ENCODE measurements at regions not wholly inside any gene's neighbourhood (a gene's known extent, or its start where the extent isn't known, plus 50 kb on each side); places are given as distances from the start of the nearest gene placed in this dataset.
"Not testable (repeated sequence)": the region's sequence is repeated elsewhere in the genome, so short reads cannot be mapped to it uniquely, and the experiment has no call there.

DNA sequence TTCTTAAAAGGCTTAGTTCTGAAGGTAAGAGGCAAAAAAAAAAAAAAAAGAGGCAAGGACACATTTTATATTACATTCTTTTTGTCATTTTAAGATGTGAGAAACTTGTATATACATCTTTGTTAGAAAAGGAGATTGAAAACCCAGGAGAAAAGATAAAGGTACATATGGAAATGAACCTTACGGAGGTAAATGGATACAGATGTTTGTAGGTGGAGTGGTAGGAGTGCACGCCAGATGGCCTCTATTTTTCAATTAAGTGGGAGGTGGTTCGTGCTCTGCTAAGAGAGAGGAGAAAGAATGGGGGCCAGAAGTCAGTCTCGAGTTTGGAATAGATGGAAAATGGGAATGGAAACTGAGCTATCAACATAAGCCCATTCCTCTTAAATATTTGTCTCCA is 622.5 kb upstream of the GHITM start:
- no peak for DNase-seq (ENCODE audit: low read depth in 3 of 3)

DNA sequence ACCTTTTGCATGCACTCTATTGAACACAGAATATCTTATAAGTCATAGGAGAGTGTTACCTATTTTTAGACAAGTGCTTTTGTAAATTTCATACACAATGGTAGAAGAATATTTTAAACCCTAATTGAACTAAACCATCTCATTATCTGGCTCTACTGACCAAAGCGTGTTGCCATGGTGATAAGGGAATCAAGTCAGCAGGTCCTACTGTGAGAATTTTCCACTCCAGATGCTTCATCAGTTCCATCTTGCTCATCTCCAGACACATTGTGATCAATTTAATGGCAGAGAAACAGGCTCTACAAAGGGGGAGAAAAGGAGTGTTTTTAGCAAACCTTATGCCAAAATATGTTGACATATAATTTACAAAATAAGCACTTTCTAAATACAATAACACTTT is 621.9 kb upstream of the GHITM start:
- no peak for DNase-seq (ENCODE audit: low read depth in 3 of 3)

DNA sequence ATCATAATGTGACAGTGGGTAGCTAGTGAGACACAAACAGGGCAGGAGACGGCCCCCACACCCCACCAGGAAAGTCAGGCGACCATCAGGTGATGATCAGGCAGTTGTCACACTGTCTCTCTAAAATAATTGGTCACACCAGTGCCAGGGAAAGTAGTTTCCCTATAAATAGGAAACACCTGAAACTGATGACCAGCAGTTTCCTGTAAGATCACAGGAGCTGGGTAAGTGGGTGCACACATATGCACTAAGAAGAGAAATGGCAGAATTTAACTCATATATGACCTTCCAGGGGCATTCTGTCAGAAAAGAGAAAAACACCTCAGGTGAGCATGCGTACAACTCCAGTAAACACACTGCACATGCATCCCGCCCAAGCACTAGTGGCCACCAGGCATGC is 620.5 kb upstream of the GHITM start:
- no peak for DNase-seq (ENCODE audit: low read depth in 3 of 3)

DNA sequence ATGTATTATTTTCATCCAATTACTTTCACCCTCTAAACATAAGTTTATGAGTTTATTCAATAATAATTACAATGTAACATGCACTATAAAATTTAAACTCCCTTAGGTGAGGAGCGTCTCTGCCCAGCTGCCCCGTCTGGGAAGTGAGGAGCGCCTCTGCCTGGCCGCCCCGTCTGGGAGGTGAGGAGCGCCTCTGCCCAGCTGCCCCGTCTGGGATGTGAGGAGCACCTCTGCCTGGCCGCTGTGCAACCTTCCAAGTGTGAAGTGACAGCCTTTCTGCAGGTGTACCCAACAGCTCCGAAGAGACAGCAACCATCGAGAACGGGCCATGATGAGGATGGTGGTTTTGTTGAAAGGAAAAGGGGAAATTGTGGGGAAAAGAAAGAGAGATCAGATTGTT is 618.9 kb upstream of the GHITM start:
- not testable (repeated sequence) for DNase-seq (ENCODE audit: low read depth in 3 of 3)

DNA sequence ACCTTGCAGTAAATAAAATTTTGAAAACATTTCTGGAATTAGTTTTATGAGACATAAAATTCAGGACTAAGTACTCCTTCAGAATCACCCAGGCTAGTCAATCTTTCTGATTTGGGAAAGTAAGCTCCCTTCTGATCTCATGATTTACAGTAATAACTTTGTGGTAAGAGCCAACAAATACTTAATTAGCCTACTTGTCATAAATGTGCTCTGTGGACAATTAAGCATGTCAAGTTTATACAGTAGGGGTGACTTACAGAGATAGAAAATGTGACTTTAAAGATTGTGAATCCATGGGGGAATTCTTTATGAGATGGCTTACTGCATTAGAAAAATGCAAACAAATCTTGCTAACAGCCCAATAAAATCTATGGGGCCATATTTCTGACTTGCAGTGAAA is 616.9 kb upstream of the GHITM start:
- DNase-seq (ENCODE audit: low read depth in 3 of 3): no peak

DNA sequence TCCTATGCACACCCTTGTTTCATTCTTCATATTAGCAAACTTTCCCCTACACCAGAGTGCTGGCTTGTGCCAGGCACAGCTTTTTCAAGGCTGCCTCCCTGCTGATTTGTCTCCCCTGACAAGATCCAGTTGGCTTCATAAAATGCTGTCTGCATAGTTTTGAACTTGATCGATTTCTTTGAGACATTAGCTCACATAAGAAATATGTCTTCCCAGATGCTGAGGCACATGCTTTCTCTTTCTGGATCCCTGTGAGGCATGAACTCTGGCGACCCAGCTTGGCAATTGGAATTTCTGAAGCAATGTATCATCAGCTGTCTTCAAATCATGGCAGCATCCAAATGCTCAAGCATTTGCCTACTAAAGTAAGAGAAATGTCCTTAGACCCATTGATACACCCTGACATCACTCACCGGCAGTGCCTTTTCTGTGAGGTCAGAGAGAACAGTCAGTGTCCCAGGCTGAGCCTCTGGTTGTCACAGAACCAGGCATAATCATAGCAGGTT is 616.4 kb upstream of the GHITM start:
- no peak for DNase-seq (ENCODE audit: low read depth in 3 of 3)

DNA sequence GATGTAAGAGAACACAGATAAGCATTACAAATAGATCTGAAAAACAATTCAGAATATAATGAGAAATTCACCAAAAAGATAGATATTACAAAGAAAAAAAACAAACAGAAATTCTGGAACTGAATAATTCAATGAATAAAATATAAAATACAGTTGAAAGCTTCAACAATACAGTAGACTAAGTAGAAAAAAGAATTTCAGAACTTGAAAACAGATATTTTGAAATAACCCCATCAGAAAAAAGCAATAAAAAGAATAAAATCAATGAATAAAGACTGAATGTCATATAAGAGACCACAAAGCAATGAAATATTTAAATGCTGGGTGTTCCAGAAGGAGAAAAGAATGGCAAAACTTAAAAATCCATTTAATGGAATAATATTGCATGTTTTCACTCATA is 611.4 kb upstream of the GHITM start:
- no peak for DNase-seq (ENCODE audit: low read depth in 3 of 3)

DNA sequence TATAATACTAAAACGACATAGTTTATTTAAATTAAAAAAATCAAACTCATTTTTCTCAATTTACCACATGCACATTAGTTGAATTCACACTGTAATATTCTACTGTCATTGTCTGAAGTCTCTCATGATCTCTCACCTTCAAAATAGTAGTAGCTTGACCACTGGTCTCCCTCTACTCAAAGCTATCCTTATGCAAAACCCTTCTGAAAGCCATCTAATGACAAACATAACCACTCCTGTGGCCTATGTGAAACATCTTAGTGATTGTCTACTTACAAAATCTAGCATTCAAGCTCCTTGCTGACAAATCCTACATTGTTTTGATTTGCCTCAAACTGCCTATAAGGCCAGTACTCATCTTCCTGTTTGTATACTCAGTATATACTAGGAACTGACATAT is 606.0 kb upstream of the GHITM start:
- no peak for DNase-seq (ENCODE audit: low read depth in 3 of 3)

DNA sequence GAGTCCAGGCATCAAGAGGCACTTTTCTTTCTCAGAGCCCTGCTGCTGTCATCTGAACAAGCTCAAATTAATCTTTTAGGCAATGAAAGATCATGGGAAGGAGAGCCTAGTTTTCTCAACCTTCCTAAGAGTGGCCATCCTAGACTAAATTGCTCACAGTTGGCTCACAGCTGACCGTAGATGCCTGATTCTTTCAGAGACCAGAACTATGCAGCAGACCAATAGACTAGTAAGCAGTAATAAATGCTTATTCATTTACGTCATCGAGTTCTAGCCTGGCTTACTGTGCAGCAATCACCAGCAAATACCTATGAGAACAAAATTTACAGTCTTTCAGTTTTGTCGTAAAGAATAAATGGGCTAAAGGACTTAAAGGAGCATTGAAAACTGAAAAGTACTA is 602.9 kb upstream of the GHITM start:
- DNase-seq (ENCODE audit: low read depth in 3 of 3): no peak

DNA sequence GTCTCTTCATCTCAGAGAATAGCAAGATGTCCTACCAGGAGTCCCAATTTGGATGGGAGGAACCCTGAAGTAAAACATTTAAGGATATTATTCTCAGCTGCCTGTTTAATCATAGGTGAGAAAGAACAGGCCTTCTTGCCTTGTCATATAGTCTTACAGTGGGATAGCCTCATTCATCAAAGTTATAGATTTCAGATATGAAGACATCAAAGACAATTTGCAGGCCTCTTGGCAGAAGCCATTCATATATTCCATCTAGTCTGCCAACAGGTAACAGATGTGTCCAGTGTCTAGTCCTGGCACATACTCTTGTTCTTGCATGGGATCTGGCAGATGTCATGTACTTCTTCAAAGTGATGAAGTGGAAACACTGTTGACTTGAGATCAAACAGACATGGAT is 601.3 kb upstream of the GHITM start:
- no peak for DNase-seq (ENCODE audit: low read depth in 3 of 3)

DNA sequence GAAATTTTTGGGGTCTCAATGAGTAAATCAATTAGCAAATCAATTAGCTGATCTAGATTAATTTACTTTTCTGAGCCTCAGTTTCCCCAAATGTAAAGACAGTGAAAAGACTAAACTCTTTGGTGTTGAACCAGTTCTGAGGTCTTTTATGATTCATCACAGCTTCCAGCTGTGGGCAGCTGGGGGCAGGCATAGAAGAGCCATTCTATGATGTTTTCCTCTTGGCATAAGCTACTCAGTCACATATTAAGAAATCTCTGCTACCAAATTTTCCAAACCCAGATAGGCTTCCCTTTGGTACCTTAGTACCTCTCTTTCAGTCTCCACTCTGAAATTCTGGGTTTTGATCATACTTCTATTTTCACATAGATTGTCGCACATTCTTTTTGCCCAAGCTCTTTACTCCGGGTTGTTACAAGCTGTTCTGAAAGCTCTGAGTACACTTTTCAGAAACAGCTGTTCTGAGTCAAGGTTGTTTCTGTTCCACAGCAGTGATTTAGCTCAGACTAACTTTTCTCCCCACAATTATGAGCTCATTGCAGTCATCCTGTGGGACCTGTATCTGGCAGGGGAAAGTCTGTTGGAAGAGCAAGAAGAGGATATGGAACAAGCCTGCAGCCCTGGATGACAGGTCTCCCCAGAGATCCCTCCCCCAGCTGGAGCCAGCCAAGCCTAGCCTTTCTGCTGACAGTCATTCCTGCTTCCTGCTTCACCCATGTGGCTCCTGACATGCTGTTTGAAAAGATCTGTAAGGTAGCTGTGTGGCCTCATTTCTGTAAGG is 599.6 kb upstream of the GHITM start:
- no peak for DNase-seq (ENCODE audit: low read depth in 3 of 3)

DNA sequence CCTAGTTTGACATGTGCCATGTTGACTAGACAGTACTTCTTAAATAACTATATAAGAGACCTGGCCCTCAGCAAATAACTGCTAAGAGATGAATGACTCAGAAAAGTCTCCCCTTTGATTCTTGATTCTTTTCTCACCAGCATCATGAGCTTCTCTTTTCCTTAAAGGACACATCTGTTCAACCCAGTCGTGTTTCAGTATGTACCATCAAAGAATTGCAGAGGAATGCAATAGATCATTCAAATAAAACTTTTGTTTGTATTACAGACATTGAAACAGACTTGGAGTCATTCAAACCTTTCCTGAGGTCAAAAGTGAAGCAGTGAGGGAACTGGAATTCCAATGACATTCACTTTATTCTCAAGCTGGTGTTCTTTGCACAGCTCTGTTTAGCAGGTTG is 598.3 kb upstream of the GHITM start:
- DNase-seq (ENCODE audit: low read depth in 3 of 3): no peak

DNA sequence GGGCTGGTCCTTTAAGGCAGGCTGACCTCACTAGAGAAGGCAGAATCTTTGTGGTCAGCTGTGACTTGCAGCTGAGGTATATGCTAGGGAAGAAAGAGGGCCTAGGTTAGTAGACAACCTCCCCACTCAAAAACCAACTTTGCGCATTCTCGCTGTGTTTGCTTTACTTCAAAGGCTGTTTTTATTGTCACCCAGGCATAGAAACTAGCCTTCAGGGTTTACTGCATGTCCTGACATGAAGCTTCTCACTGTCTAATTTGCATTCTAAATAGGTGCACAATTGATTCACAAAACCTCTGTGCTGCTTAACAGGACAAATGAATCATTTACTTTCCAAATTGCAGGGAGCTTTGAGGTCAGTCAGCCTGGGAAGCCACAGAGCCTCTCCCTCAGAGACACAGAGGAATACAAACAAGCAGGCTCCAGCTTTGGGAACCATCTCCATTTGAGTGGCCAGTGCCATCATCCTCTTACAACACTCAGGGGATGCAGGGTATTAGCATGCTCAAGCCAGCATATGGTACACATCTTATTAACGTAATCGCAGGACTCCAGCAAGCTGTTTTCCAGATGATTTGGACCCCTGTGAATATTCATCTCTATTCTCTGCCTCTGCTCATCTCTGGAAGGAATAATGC is 596.4 kb upstream of the GHITM start:
- no peak for DNase-seq (ENCODE audit: low read depth in 3 of 3)

DNA sequence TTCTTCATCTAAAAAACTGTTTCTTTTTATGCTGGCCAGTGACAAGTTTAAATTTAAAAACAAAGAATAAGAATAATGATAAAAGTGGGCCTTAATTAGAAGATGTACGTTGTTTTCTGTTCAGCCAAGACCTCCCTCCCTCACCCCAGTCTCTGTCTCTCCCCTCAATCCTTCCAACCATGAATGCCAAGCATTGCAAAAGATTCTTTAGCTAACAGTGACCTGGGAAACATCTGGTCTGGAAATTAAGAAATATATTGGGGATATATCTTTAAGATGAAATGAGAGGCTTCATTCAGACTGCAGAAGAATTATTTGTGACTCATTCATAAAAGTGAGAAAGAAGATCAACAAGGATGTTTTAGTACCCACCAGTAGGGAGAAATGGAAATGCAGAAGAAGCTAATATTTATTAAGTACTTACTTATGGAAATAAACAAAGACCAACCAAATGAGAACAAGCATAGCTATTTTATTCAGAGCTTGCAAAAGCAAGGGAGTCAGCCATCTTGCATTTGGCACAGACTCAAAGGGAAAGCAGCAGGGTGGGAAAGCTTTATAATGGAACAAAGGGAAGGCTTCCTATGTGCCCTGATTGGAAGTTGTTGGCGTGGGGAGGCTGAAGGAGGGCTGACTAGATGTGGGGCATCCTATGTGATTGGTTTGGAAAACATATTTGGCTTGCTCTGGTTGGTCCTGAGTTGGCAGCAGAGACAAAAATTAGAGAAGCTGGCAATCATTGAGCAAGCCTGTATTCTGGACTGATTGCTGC is 595.4 kb upstream of the GHITM start:
- DNase-seq (ENCODE audit: low read depth in 3 of 3): no peak

DNA sequence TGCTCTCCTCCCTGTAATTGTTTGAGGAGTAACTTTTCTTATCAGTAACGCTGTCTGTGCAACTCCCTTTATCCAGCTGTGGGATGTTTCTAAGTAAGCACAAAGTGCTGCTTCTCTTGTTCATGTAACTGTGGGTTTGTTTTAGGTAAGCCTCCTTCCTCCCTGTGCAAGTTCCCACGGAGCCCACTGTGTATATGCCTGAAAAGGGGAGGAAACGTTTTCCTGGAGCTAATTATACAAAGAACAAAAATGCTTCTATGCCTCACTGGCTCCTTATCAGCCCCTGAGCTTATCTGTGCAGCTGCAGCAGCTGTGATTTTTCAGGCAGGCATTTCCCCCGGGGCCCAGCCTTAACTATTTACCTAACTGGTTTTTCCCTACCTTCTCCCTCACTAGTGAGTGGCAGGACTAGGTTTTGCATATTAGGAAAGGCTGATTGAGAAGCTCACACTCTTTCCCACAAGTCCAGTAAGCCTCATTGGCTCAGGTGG is 593.4 kb upstream of the GHITM start:
- DNase-seq (ENCODE audit: low read depth in 3 of 3): no peak

DNA sequence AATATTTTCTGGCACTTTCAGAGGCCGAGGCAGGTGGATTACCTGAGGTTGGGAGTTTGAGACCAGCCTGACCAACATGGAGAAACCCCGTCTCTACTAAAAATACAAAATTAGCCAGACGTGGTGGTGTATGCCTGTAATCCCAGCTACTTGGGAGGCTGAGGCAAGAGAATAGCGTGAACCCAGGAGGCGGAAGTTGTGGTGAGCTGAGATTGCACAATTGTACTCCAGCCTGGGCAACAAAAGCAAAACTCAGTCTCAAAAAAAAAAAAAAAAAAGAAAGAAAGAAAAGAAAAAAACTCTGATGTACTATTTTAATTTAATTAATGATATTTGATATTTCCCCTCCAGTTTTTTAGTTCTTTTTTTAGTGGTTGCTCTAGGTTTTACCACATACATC is 588.1 kb upstream of the GHITM start:
- not testable (repeated sequence) for DNase-seq (ENCODE audit: low read depth in 3 of 3)

DNA sequence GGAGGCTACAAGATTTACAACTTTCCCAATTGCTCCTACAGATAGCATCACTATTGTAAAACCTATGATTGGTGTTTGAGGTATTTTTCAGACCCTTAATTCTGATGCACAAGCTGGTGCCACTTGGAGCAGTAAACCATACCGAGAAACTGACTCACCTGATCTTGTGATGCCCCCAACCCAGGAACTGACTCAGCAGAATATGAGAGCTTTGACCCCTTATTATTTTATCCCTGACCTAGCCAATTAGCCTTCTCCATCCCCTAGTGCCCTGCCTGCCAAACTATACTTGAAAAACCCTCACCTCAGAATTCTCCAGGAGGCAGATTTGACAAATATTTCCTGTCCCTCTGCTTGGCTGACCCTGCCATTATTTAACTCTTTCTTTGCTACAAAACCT is 585.9 kb upstream of the GHITM start:
- DNase-seq (ENCODE audit: low read depth in 3 of 3): no peak

DNA sequence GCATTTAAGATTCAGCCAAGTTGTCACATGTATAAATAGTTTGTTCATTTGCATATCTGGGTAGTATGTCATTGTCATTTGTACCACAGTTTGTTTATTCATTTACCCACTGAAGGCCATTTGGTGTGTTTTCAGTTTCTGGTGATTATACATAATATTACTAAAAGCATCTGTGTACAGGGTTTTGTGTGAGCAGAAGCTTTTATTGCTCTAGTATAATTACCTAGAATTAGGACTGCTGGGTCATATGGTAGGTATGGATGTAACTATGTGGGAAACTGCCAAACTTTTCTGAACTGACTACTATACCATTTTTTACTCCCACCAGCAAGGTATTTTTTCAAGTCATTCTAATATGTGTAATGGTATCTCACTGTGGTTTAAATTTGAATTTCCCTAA is 584.0 kb upstream of the GHITM start:
- no peak for DNase-seq (ENCODE audit: low read depth in 3 of 3)

DNA sequence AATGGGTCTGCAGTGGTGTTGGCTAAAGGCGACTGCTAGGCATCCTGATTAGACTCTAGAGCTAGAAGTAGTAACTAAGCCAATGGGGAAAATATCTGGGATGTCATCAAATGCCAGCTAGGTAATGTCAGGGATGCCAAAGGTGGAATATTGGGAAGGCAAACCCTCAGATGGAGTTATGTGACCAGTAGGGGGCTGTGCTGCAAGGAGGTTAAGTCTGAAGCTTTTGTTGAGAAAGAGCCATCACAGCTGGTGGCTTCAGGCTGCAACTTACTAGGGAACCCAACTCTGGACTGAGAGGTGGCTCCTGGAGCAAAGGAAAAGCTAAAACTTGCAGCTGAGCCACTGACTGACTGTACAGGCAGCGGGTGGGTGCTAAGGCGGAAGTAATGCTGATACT is 576.9 kb upstream of the GHITM start:
- DNase-seq (ENCODE audit: low read depth in 3 of 3): no peak

DNA sequence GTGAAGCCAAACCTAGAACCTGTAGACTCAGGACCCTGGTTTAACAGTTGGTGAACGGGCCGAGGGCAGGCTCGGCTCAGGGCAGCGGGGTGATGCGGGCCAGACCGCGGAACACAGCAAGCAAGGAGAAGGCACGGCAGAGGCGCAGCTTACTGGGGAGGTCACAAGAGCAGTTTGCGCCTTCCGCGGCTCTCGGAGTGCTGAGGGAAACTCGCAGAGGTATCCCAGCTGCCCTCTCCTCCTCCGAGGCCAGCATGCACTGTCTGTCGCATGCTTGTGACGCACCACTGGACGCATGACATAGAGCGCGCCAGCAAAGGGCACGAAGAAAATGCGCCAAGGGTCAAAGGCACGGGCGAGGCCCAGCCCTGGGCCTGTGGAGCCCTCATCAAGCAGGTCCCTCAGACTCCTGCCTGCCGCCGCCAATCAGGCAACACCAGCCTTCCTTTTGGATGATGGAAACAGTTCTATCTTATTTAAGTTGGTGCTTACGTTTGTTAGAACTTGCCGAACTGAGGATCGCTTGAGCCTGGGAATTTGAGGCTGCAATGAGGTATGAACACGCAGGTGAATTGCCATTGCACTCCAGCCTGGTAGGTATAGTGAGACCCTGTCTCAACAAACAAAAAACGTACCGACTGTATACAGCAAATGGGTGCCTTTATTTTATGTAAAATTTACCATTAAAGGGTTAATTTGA is 574.3 kb upstream of the GHITM start:
- no peak for DNase-seq (ENCODE audit: low read depth in 3 of 3)

DNA sequence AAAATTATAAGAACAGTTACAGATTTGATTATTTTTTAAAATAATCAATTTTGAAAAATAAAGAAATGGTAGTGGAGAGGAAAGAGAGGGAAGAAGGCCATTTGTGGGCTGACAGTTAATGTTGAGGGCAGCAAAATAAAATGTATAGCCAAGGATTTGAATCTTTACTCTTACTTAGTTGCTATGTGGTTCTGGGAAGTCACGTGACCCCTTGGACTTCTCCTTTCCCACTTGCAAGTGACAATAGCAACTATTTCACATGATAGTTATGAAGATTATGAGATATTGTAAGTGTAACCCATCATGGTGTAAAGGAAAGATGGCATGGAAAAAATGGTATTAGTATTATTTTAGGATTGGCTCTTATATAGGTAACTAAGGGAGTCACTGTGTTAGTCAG is 567.3 kb upstream of the GHITM start:
- no peak for DNase-seq (ENCODE audit: low read depth in 3 of 3)

DNA sequence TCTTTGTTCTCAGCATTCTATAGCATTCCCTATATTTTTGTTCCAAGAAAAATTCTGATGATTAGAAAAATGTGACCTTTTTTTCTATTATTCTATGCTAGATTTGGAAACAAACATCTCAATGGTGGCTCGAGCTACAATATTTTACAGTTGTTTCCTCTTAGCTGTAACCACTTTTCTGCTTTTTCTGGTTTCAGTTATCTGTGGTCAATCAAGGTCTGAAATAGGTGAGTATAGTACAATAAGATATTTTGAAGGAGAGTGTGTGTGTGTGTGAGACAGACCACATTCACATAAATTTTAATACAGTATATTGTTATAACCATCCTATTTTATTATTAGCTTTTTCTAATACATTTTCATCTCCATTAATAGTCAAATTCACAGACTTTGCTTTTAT is 564.5 kb upstream of the GHITM start:
- no peak for DNase-seq (ENCODE audit: low read depth in 3 of 3)
